H1 (cell line): ENCODE measurements at regions not wholly inside any gene's neighbourhood (a gene's known extent, or its start where the extent isn't known, plus 50 kb on each side); places are given as distances from the start of the nearest gene placed in this dataset.

Experiments used
- CTCF ChIA-PET: fragments of 300-600 bp; sonication (Branson Sonifier 250); formaldehyde crosslinking; loops from one replicate; lab custom pipeline; 2021; ENCODE audit not compliant: partially characterized antibody; lab: Charles Lee
- POLR2A ChIA-PET: fragments of 300-600 bp; sonication (Branson Sonifier 250); formaldehyde crosslinking; loops from one replicate; lab custom pipeline; 2021; ENCODE audit warnings: inconsistent platforms; ENCODE audit not compliant: partially characterized antibody; lab: Charles Lee
- DNase-seq, 2 experiments: peaks; one replicate each; pipeline versions ENCODE4 v3.0.0 to v3.0.0-alpha.2; 2010 to 2022; ENCODE audit warnings: low spot score in 2 of 2, low read depth in 1 of 2, mixed read lengths in 1 of 2
- FAIRE-seq: peaks from 2 replicates; lab custom pipeline; 2011; peaks lifted over from hg19 to GRCh38; lab: Jason Lieb, UNC
- H2AFZ ChIP-seq: 2 replicates; pipeline ENCODE4 v1.8.1; 2012; ENCODE audit warnings: low read length, inconsistent platforms
- H2AK5ac ChIP-seq: 2 replicates; pipeline ENCODE4 v1.6.1; 2013; ENCODE audit warnings: low read depth, low read length
- H2BK120ac ChIP-seq: replicated peaks from 2 replicates; pipeline ENCODE3; 2013; ENCODE audit warnings: low read depth, low read length, inconsistent platforms
- H2BK12ac ChIP-seq: 2 replicates; pipeline ENCODE4 v1.6.1; 2013; ENCODE audit warnings: low read depth, low read length
- H2BK15ac ChIP-seq: 2 replicates; pipeline ENCODE4 v1.6.1; 2013; ENCODE audit warnings: low read length
- H2BK20ac ChIP-seq: 2 replicates; pipeline ENCODE4 v1.6.1; 2013; ENCODE audit warnings: low read length
- H2BK5ac ChIP-seq: 2 replicates; pipeline ENCODE4 v1.6.1; 2013; ENCODE audit warnings: low read depth, low read length
- H3K14ac ChIP-seq: 2 replicates; pipeline ENCODE4 v1.6.1; 2013; ENCODE audit warnings: inconsistent platforms; ENCODE audit not compliant: insufficient read length
- H3K18ac ChIP-seq: 2 replicates; pipeline ENCODE4 v1.6.1; 2013; ENCODE audit warnings: low read length; ENCODE audit errors: extremely low read depth
- H3K23ac ChIP-seq: 2 replicates; pipeline ENCODE4 v1.6.1; 2013; ENCODE audit warnings: inconsistent platforms; ENCODE audit not compliant: insufficient read length
- H3K23me2 ChIP-seq: 2 replicates; pipeline ENCODE4 v1.6.1; 2013; ENCODE audit warnings: low read depth, low read length
- H3K27ac ChIP-seq: 2 replicates; pipeline ENCODE4 v1.6.1; 2011; ENCODE audit warnings: low read depth, low read length, inconsistent platforms
- H3K27me3 ChIP-seq, 4 experiments: replicated peaks in 1 of 4; 1 replicate in 1 of 4; 2 replicates in 3 of 4; pipeline versions ENCODE4 v1.6.1 to v1.8.1; 2011 to 2013; ENCODE audit warnings: low read length in 3 of 4, mild to moderate bottlenecking in 3 of 4, inconsistent platforms in 2 of 4, mixed read lengths in 2 of 4, moderate library complexity in 1 of 4; ENCODE audit not compliant: control insufficient read depth in 3 of 4, insufficient read depth in 3 of 4; ENCODE audit errors: extremely low read depth in 1 of 4
- H3K36me3 ChIP-seq, 4 experiments: 2 replicates each; pipeline versions ENCODE4 v1.6.1 to v1.8.1; 2011 to 2013; ENCODE audit warnings: mild to moderate bottlenecking in 4 of 4, low read length in 3 of 4, moderate library complexity in 2 of 4, control low read depth in 1 of 4, inconsistent platforms in 1 of 4; ENCODE audit not compliant: insufficient read depth in 4 of 4, control insufficient read depth in 2 of 4
- H3K4ac ChIP-seq: replicated peaks from 2 replicates; pipeline ENCODE3; 2013; ENCODE audit warnings: low read length, low read depth, mixed read lengths, inconsistent platforms; ENCODE audit not compliant: insufficient read length
- H3K4me1 ChIP-seq, 4 experiments: replicated peaks in 1 of 4; 1 replicate in 1 of 4; 2 replicates in 3 of 4; pipeline versions ENCODE4 v1.6.1 to v1.8.1; 2011 to 2013; ENCODE audit warnings: low read length in 3 of 4, inconsistent platforms in 2 of 4, mixed read lengths in 1 of 4; ENCODE audit not compliant: insufficient read depth in 4 of 4, control insufficient read depth in 3 of 4
- H3K4me2 ChIP-seq, 2 experiments: 2 replicates each; pipeline versions ENCODE4 v1.6.1 to v1.8.1; 2011 to 2013; ENCODE audit warnings: low read depth in 2 of 2, low read length in 2 of 2, control low read depth in 1 of 2, inconsistent platforms in 1 of 2, mild to moderate bottlenecking in 1 of 2; ENCODE audit not compliant: insufficient read depth in 1 of 2
- H3K4me3 ChIP-seq, 4 experiments: fragments of 200-600, 300-600 bp in 1 of 4; sonication (generic), shearing (Covaris generic), sonication (Bioruptor Twin) in 1 of 4; 2 replicates each; pipeline versions ENCODE4 v1.5.1 to v1.8.1; 2011 to 2016; ENCODE audit warnings: low read length in 4 of 4, low read depth in 3 of 4, control low read depth in 2 of 4, inconsistent platforms in 2 of 4, mild to moderate bottlenecking in 2 of 4, mixed read lengths in 1 of 4, moderate library complexity in 1 of 4; ENCODE audit not compliant: insufficient read depth in 2 of 4; ENCODE audit errors: extremely low read depth in 1 of 4
- H3K56ac ChIP-seq: replicated peaks from 2 replicates; pipeline ENCODE3; 2013; ENCODE audit warnings: low read depth, mild to moderate bottlenecking, mixed read lengths, low read length, inconsistent platforms; ENCODE audit not compliant: insufficient read length
- H3K79me1 ChIP-seq: 2 replicates; pipeline ENCODE4 v1.6.1; 2013; ENCODE audit warnings: low read depth, low read length, control low read depth
- H3K79me2 ChIP-seq, 2 experiments: 2 replicates each; pipeline versions ENCODE4 v1.6.1 to v1.8.1; 2012 to 2013; ENCODE audit warnings: low read length in 2 of 2, mild to moderate bottlenecking in 2 of 2, inconsistent platforms in 1 of 2; ENCODE audit not compliant: insufficient read depth in 2 of 2, control insufficient read depth in 1 of 2
- H3K9ac ChIP-seq, 4 experiments: replicated peaks in 1 of 4; 1 replicate in 1 of 4; 2 replicates in 3 of 4; pipeline versions ENCODE4 v1.6.1 to v1.8.1; 2011 to 2013; ENCODE audit warnings: low read depth in 3 of 4, low read length in 3 of 4, control low read depth in 2 of 4, mild to moderate bottlenecking in 2 of 4, moderate library complexity in 2 of 4, inconsistent platforms in 1 of 4; ENCODE audit errors: extremely low read depth in 1 of 4
- H3K9me3 ChIP-seq, 2 experiments: 2 replicates each; pipeline versions ENCODE4 v1.6.1 to v1.8.1; 2012 to 2013; ENCODE audit warnings: mild to moderate bottlenecking in 2 of 2, moderate library complexity in 2 of 2, control low read depth in 1 of 2, inconsistent platforms in 1 of 2, low read depth in 1 of 2, low read length in 1 of 2, mixed read lengths in 1 of 2; ENCODE audit not compliant: insufficient read depth in 2 of 2
- H4K20me1 ChIP-seq, 2 experiments: replicated peaks in 1 of 2; 2 replicates each; pipeline versions ENCODE3 to v1.8.1; 2011 to 2013; ENCODE audit warnings: inconsistent platforms in 2 of 2, low read length in 2 of 2, mild to moderate bottlenecking in 1 of 2; ENCODE audit not compliant: insufficient read depth in 2 of 2, control insufficient read depth in 1 of 2
- H4K5ac ChIP-seq: 2 replicates; pipeline ENCODE4 v1.6.1; 2013; ENCODE audit warnings: low read length, low read depth, mixed read lengths, inconsistent platforms; ENCODE audit not compliant: insufficient read length
- H4K8ac ChIP-seq: 2 replicates; pipeline ENCODE4 v1.8.0; 2013; ENCODE audit warnings: mild to moderate bottlenecking, moderate library complexity, low read length, inconsistent platforms; ENCODE audit not compliant: insufficient read depth; ENCODE audit errors: extremely low read depth
- H4K91ac ChIP-seq: replicated peaks from 2 replicates; pipeline ENCODE3; 2013; ENCODE audit warnings: low read length, mixed read lengths, inconsistent platforms; ENCODE audit not compliant: insufficient read length
- HDAC2 ChIP-seq, 2 experiments: fragments of 300-600 bp in 1 of 2; sonication (generic) in 1 of 2; IDR thresholded peaks; 2 replicates each; pipeline ENCODE4 v1.6.1; 2011 to 2012; ENCODE audit warnings: low read depth in 2 of 2, low read length in 2 of 2, mild to moderate bottlenecking in 2 of 2, moderate library complexity in 2 of 2, borderline replicate concordance in 1 of 2, inconsistent platforms in 1 of 2
- MAFK ChIP-seq: IDR thresholded peaks from 2 replicates; pipeline ENCODE4 v1.6.1; 2012; ENCODE audit warnings: low read depth, mild to moderate bottlenecking, improper control_type of control experiment, low read length
- MAX ChIP-seq: IDR thresholded peaks from 2 replicates; pipeline ENCODE4 v1.6.1; 2012; ENCODE audit warnings: inconsistent platforms
- RAD21 ChIP-seq, 2 experiments: IDR thresholded peaks in 1 of 2; conservative IDR thresholded peaks in 1 of 2; 2 replicates each; pipeline ENCODE4 v1.6.1; 2011; ENCODE audit warnings: low read depth in 2 of 2, low read length in 2 of 2, improper control_type of control experiment in 1 of 2, inconsistent platforms in 1 of 2, mild to moderate bottlenecking in 1 of 2, moderate library complexity in 1 of 2
- WGBS, 2 experiments: shearing (Covaris generic) in 1 of 2; methylation state at CpG; one replicate each; pipeline versions ENCODE4 v1.1.6 to v1.1.7; 2013 to 2015; ENCODE audit warnings: low lambda C conversion rate in 2 of 2, mixed read lengths in 2 of 2, inconsistent platforms in 1 of 2, low coverage in 1 of 2, missing lambda C conversion rate in 1 of 2; ENCODE audit not compliant: insufficient replicate concordance in 2 of 2, insufficient coverage in 1 of 2, insufficient read length in 1 of 2; ENCODE audit errors: extremely low coverage in 1 of 2, missing lambda C conversion rate in 1 of 2; 5-methylcytosine and 5-hydroxymethylcytosine counted together

- Histone ChIP-seq H3K4ac (no peak overlapping the region), H3K14ac (no peak overlapping the region), H3K27me3 (no peaks in the 10 kb centered on the region; a peak in 1 of 7 replicates), H4K5ac (no peak overlapping the region), H3K79me2 (no peaks in the 10 kb centered on the region), H3K79me1 (no peaks in the 10 kb centered on the region), H3K9ac (no peak overlapping the region), H3K27ac (no peak overlapping the region), H2AFZ (no peak overlapping the region), H4K8ac (no peak overlapping the region), H4K20me1 (no peaks in the 10 kb centered on the region), H2BK20ac (no peak overlapping the region), H3K4me1 (peaks cover 0 to 6% (median 4%) of the 10 kb centered on the region in 4 experiments; a peak in 5 of 7 replicates), H3K18ac (no peak overlapping the region), H2BK120ac (no peak overlapping the region), H3K9me3 (no peaks in the 10 kb centered on the region; a peak in 1 of 4 replicates), H3K56ac (no peak overlapping the region), H3K36me3 (no peaks in the 10 kb centered on the region), H3K23me2 (no peaks in the 10 kb centered on the region), H2BK12ac (no peak overlapping the region), H3K23ac (no peak overlapping the region), H2BK15ac (no peak overlapping the region), H4K91ac (no peak overlapping the region), H3K4me2 (no peak overlapping the region), H2BK5ac (no peak overlapping the region), H3K4me3 (no peak overlapping the region), H2AK5ac (no peak overlapping the region)
- DNase-seq: no peak
- TF ChIP-seq MAX: no peak
- no peak for TF ChIP-seq MAFK
- TF ChIP-seq RAD21 (IDR thresholded peaks at IDR 0.05 in 1 of 2, conservative IDR thresholded peaks at IDR 0.05 in 1 of 2; ENCODE audit: low read depth in 2 of 2, low read length in 2 of 2): no peak
- TF ChIP-seq HDAC2 (IDR thresholded peaks at IDR 0.05; ENCODE audit: borderline replicate concordance in 1 of 2, low read depth in 2 of 2, low read length in 2 of 2): no peak
- CTCF ChIA-PET: interaction anchor here (0.6 to 7.9 kb wide), 9 partner anchors 10 to 948 kb away, joined by 3 to 76 read pairs (median 3); no protein-coding TSS in a partner anchor
- POLR2A ChIA-PET: no interaction called here
- WGBS, 2 experiments: 63% methylated on average over 4 of the region's 4 CpGs; no CpG with 5 or more reads in 1 of the 2 experiments
- no peak for FAIRE-seq
These were observed 615.3 kb downstream of the BNC2 start for GRCh38 chr9:16255217-16255616.
